ENCODE measurements at regions not wholly inside any gene's neighbourhood (a gene's known extent, or its start where the extent isn't known, plus 50 kb on each side); places are given as distances from the start of the nearest gene placed in this dataset.
"Not testable (repeated sequence)": the region's sequence is repeated elsewhere in the genome, so short reads cannot be mapped to it uniquely, and the experiment has no call there.

DNA sequence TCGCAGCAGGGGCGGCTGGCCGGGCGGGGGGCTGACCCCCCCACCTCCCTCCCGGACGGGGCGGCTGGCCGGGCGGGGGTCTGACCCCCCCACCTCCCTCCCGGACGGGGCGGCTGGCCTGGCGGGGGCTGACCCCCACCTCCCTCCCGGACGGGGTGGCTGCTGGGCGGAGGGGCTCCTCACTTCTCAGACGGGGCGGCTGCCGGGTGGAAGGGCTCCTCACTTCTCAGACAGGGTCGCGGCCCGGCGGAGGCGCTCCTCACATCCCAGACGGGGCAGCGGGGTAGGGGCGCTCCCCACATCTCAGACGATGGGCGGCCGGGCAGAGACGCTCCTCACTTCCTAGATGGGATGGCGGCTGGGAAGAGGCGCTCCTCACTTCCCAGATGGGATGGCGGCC lies 260.2 kb upstream of the PTCHD4 start:
- not testable (repeated sequence) for DNase-seq

GRCh38 chr6:48369100-48369499 lies 258.1 kb upstream of the PTCHD4 start:
- DNase-seq = no peak

- no peak for DNase-seq
Measured at GRCh38 chr6:48325701-48326100, 214.7 kb upstream of the PTCHD4 start.

DNA sequence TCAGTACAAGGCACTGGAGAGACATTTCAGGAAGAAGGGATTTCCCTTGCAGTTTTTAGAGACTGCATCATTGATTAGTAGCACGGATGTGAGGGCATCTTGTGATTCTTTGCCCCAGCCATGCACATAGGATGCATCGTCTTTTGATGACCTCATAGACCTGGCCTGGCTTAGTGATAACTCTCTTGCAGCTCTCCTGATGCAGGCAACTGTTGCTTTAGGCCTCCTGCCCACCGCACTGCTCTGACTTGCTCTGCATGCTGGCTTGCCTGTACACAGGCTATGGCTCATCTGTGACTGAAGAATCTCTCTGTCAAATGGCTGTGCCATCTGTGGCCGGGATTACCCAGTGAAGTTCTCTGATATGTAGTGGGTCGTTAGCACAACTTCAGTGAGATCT lies 207.7 kb upstream of the PTCHD4 start:
- no peak for DNase-seq

- no peak for DNase-seq
Measured at GRCh38 chr6:48315915-48316314, 204.9 kb upstream of the PTCHD4 start.

DNA sequence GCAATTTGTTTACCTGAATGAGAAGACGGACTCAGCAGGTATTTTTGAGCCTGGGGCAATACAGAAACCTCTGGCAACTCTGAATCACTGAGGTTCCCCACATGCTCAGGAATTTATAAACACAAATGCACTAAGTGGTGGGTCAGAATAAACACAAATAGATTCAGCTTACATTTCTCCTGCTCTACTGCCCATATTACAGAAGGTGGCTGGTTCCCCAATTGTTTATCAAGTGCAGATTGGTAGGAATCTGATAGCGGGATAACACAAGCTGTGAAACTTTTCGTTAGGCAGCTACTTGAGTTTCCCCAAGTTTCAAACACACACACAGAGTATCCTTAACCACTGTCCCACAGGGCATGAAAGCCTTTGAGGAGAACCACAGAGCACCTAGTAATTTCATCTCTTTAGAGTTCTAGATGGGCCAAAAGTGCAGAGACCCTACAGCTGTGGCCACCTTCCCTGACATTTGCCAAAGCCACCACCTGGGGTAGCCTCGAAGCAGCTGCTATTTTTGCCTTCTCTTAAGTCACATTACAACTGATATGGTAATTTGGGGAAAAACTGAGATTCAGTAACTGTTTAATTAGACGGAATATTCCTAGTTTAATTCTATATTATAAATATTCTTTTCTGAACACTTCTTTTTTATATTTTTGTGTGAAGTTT lies 204.2 kb upstream of the PTCHD4 start:
- DNase-seq = no peak

DNA sequence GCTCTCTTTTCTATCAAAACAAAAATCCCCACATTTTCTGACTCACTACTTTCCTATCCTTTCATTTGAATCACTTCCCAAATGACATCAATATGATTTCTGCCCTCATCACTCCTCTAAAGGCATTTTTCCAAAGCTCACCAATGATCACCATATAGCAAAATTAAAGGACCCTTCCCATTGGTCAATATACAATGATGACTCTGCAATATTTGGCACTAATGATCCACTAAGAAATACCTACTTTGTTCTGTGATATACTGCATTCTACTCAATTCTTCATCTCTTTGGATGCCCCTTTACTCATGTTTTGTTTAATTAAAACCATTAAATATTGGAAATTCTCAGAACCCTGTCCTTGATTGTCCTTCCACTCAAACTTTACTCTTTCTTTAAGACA lies 200.3 kb upstream of the PTCHD4 start:
- no peak for DNase-seq

DNA sequence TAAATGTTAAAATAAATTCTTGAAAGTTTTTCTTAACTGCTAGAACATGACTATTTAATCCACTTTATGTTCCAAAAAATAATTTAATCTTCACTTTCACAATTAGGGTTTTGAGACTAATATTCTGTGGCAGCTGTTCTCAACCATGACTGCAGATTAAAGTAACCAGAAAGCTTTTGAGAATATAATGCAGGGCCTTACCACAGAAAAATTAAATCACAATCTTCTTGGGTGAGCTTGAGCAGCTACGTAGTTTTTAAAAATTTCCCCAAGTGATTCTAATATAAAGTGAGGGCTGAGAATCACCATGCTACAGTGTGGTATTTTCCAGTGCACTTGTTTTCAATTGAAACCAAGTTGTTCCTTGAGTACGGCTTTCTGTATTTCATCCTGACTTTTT lies 196.6 kb upstream of the PTCHD4 start:
- no peak for DNase-seq

GRCh38 chr6:48290595-48290994 lies 179.6 kb upstream of the PTCHD4 start:
- DNase-seq = no peak

DNA sequence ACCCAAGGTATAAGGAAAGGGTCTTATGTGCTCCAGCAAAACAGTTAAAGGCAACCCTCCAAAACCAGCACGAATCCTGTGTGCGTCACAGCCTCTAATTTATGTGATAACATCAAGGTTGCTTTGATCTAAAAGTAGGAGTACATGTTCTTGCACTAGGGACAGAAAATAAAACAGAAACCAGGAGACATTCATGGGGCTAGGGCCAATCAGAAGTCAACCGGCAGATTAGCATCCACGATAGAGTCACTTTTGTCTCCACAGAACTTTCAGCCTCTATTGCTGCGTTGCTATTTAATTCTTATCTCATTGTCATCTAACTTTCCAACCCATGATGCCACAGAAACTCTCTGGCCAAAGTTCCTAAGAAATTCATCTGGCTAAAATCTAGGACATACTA lies 178.8 kb upstream of the PTCHD4 start:
- DNase-seq = no peak

DNA sequence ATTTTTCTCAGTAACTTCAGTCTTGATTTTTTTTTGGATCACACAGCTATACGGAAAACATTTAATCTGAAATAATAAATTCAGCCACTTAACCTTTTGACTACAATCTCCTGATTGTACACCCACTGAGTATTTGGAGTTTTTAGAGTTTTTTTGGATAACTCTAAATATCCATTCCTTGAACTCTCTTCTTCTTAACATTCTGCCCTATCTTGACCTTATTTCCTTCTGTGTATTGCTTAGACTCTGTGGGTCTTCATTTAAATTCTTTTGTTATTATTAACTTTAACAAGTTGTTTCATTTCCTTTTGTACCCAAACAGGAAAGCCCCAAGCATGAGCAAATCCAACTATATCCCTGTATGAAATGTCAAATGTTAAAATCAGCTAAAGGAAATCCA lies 170.2 kb upstream of the PTCHD4 start:
- DNase-seq = no peak

- DNase-seq = no peak
Measured at GRCh38 chr6:48280035-48280620, 169.1 kb upstream of the PTCHD4 start.

GRCh38 chr6:48278261-48278660 lies 167.3 kb upstream of the PTCHD4 start:
- no peak for DNase-seq

GRCh38 chr6:48272518-48272917 lies 161.5 kb upstream of the PTCHD4 start:
- no peak for DNase-seq

DNA sequence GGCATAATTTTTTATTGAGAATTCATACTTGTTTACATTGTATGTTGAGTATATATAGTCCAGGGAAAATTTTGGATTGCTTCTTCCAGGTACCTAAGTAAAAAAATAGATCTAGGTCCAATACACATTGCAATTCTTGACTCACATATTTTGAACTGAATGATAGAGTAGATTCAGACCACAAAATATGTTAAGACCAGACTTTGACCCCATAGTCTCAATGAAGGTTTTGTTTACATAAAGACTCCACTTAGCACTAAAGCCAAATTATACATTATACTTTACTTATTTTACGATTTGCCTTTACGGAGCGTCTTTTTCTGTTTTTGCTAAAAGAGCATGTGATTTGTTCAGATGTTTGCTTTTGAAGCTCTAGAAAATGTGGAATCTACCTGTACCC lies 144.1 kb upstream of the PTCHD4 start:
- no peak for DNase-seq

DNA sequence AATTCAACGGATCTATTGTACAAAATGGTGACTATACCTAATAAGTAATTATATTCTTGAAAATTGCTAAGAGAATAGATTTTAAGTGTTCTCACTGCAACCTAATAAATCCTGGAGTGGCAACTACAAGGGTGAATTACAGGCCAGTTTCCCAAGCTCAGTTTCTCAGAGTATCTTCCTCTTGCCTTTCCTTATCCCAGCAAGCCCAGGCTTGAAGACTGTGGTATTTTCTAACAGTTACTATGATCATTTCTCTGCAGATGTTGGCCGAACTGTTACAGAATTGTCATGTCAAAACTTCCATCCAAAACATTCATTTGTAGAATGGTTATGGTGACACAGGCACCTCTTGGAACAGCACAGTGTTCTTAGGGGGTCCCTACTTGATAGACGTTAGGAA lies 138.1 kb upstream of the PTCHD4 start:
- DNase-seq = no peak

GRCh38 chr6:48243071-48243470 lies 132.1 kb upstream of the PTCHD4 start:
- DNase-seq = no peak

- no peak for DNase-seq
Measured at GRCh38 chr6:48240287-48240686, 129.3 kb upstream of the PTCHD4 start.

GRCh38 chr6:48236375-48236774 lies 125.4 kb upstream of the PTCHD4 start:
- no peak for DNase-seq

GRCh38 chr6:48233063-48233462 lies 122.1 kb upstream of the PTCHD4 start:
- DNase-seq = no peak

DNA sequence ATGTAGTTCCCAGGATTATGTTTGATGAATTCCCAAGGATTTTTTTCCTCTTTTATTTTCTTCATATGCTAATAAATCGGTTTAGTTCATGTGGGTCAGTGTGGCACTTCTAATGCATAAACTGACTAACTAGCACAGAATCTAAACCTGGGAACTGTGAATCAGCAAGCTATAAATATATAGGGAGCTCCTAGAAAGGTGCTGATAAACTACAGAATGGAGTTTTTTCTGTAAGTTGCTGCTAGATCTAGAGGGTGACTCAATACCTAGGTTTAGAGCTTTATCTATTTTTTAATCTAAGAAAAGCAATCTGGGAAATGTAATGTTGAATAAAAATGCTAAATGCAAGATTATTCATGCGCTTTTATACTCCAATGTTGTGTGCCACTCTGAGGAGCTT lies 118.8 kb upstream of the PTCHD4 start:
- no peak for DNase-seq

DNA sequence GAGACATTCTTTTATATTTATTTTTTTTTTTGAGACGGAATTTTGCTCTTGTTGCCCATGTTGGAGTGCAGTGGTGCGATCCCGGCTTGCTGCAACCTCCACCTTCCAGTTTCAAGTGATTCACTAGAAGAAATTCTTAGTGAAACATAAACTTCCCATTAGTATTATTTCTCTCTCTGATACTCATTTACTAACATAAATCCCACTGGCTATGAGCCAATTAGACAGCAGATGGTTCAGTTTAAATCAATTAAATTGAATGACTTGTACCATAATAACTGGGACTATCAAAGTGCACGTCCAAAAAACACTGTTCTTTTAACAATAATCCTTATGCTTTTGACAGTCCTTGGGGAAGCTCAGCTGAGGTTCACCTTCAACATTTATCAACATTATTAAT lies 111.2 kb upstream of the PTCHD4 start:
- DNase-seq = peak; percentile 43

DNA sequence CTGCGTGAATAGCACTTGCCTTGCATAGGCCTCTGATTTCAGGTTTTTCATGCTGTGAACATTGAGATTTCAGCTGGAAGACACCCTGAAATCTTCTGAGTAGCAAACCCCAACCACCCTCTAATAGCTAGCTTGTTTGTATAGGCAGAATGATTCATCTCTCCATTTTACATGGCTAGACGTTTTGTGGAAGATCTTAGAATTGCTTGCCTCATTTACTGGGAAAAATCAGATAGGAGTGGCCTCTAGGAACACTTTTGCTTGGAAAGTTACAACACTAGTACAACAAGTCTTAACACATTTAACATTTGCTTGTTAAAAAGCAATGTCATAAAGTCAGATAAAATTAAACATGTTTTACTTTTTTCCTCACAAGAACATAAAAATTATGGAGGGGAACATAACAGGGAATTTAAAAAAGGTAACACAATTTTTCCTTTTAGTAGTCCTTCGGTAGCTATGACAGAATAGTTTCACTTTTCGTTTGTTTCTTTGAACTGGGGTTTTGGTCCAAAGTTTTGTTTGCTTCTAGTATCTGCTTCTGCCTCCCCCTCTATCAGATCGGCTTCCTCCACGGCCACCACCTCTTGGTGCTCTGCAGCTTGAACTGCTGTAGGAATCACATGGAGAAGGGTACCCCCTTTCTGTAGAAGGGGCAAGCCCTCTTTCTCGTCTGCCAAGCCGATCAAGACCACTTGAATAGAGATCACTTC lies 102.2 kb upstream of the PTCHD4 start:
- DNase-seq = no peak

DNA sequence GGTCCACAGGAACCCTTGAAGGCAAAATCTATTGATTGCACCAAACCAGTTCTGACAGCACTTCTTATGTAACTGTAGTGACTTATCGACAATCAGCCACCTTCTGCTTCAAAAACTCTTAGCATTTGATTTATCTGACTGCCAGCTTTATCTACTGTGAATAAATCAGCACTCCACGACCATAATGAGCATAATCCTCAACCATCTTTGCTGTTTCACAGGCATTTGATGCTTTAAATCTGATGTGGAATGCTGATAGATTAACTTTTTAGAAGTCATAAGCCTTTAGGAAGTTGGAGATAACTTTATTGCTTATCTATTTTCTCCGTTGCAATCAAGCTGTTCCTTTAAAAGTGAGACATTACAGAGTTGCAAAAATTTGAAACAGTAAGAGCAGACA lies 101.5 kb upstream of the PTCHD4 start:
- DNase-seq = no peak

GRCh38 chr6:48206091-48206490 lies 95.1 kb upstream of the PTCHD4 start:
- no peak for DNase-seq

Data from COR-L47 (cell line).